T47D (cell line): ENCODE measurements at regions not wholly inside any gene's neighbourhood (a gene's known extent, or its start where the extent isn't known, plus 50 kb on each side); places are given as distances from the start of the nearest gene placed in this dataset.

Experiments
- DNase-seq, 2 experiments: peaks; one replicate each; pipeline versions ENCODE4 v3.0.0 to v3.0.0-alpha.2; 2011 to 2012; ENCODE audit warnings: low read depth in 1 of 2, low spot score in 1 of 2
- JUND ChIP-seq: IDR thresholded peaks from 2 replicates; pipeline ENCODE4 v1.6.1; 2012; ENCODE audit warnings: low read depth
- in situ Hi-C: cut with HindIII; loops from 2 replicates; pipeline ENCODE4 v1.10.0; 2016; ENCODE audit warnings: low sequenced_read_pairs, low pct_unique_long_range_greater_than_20kb

DNA sequence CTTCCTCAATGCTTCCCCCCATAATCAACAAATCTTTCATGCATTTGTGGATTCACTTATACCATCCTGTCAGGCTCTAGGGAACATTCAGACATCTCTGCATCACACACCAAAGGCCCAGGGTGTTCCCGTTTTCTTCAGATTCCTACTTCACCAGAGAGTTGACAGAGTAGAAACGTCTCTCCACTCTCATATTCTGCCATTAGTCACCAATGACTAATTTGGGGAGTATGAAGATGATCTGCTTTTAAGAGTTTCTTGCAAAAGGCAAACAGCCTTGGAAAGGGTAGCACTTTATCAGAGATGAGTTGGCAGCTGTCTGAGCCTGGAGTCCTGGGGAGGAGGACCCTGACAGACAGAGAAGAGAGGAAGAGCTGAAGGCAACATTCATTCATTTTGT, 55.8 kb upstream of the DGKG start:
- DNase-seq, result no peak
- in situ Hi-C loops, result no loop called here
- no peak for TF ChIP-seq JUND

DNA sequence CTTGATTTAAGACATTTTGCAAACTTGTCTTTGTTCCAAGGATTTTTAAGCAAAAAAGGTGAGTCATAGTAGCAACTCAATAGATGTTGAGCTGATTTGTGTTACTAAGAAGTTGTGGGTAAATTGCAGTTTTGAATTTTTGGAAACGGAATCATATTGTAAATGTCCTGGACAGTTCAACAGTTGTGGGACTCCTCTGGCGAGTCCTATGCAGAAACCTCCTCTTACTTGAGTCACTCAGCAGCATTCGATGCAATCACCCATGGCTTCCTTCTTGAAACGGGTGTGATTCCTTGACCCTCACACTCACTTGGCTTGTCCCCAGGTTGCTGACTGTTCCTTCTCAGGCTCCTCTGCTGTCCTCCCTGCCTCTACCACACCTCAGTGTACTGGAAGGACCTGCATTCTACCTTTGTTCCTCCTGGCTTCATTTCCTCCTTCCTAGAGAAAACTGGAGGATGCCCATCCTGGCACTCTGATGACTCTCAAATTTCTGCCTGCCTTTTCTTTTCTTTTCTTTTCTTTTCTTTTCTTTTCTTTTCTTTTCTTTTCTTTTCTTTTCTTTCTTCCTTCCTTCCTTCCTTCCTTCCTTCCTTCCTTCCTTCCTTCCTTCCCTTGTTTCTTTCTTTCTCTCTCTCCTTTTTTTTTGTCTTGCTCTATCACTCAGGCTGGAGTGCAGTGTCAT, 52.8 kb upstream of the DGKG start:
- TF ChIP-seq JUND, result no peak
- in situ Hi-C loops, result no loop called here
- no peak for DNase-seq

- in situ Hi-C loops, result no loop called here
- no peak for TF ChIP-seq JUND
- no peak for DNase-seq
These were observed 51.8 kb upstream of the DGKG start for GRCh38 chr3:186413615-186414415.

- no peak for DNase-seq
- TF ChIP-seq JUND, result no peak
These were observed 50.0 kb upstream of the DGKG start for GRCh38 chr3:186411994-186412393.

More at GRCh38 chr3:186411994-186412393, 50.0 kb upstream of the DGKG start:
- in situ Hi-C loops, result no loop called here
